ENCODE measurements at regions not wholly inside any gene's neighbourhood (a gene's known extent, or its start where the extent isn't known, plus 50 kb on each side); places are given as distances from the start of the nearest gene placed in this dataset.
"Not testable (repeated sequence)": the region's sequence is repeated elsewhere in the genome, so short reads cannot be mapped to it uniquely, and the experiment has no call there.

GRCh38 chr5:68049053-68049713 lies 166.4 kb upstream of the PIK3R1 start:
- CTCF ChIA-PET = no interaction called here
- DNase-seq (no peak), ATAC-seq (ENCODE audit: low read depth) (no peak)
- H3K27ac Mint-ChIP-seq = no peak overlapping the region
- intact Hi-C loops (cut with micrococcal nuclease) = loop anchor here (10.0 kb wide), 1 partner anchor 1044 kb away; no protein-coding TSS in a partner anchor
- no peaks in the 10 kb centered on the region for H3K36me3 Mint-ChIP-seq (ENCODE audit: low read depth)
- H3K27me3 Mint-ChIP-seq = peaks cover 2% of the 10 kb centered on the region
- H3K9me3 Mint-ChIP-seq = peaks cover 11% of the 10 kb centered on the region
- no peaks in the 10 kb centered on the region for H3K4me1 Mint-ChIP-seq
- TF ChIP-seq CTCF (IDR thresholded peaks at IDR 0.05) = no peak
- H3K4me3 Mint-ChIP-seq = no peak overlapping the region
- POLR2A ChIA-PET = no interaction called here

GRCh38 chr5:68048516-68048915 lies 167.0 kb upstream of the PIK3R1 start:
- Mint-ChIP-seq H3K4me3 (no peak overlapping the region), H3K36me3 (ENCODE audit: low read depth) (no peaks in the 10 kb centered on the region), H3K27me3 (peaks cover 2% of the 10 kb centered on the region), H3K27ac (no peak overlapping the region), H3K9me3 (peaks cover 11% of the 10 kb centered on the region), H3K4me1 (no peaks in the 10 kb centered on the region)
- CTCF ChIA-PET = no interaction called here
- ATAC-seq (ENCODE audit: low read depth) (no peak), DNase-seq (no peak)
- POLR2A ChIA-PET = no interaction called here
- TF ChIP-seq CTCF (IDR thresholded peaks at IDR 0.05) = no peak
- intact Hi-C loops (cut with micrococcal nuclease) = loop anchor here (10.0 kb wide), 1 partner anchor 1044 kb away; no protein-coding TSS in a partner anchor

DNA sequence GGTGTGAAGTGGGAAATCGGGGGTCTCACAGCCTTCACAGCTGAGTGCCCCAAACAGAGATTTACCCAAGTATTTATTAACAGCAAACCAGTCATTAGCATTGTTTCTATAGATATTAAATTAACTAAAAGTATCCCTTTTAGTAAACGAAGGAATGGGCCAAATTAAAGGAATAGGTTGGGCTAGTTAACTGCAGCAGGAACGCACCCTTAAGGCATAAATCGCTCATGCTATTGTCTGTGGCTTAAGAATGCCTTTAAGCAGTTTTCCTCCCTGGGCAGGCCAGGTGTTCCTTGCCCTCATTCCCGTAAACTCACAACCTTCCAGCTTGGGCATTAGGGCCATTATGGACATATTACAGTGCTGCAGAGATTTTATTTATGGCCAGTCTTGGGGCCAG lies 167.5 kb upstream of the PIK3R1 start:
- not testable (repeated sequence) for H3K36me3 Mint-ChIP-seq (ENCODE audit: low read depth); H3K27me3 Mint-ChIP-seq

DNA sequence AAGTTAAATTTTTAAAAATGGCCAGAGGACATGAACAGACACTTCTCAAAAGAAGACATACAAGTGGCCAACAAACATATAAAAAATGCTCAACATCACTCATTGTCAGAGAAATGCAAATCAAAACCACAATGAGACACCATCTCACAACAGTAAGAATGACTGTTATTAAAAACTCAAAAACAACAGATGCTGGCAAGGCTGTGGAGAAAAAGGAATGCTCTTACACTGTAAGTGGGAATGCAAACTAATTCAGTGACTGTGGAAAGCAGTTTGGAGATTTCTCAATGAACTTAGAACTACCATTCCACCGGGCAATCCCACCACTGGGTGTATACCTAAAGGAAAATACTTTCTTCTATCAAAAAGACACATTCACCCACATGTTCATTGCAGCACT lies 168.5 kb upstream of the PIK3R1 start:
- H3K36me3 Mint-ChIP-seq (ENCODE audit: low read depth) = no peaks in the 10 kb centered on the region
- H3K4me3 Mint-ChIP-seq = no peak overlapping the region
- peaks cover 2% of the 10 kb centered on the region for H3K27me3 Mint-ChIP-seq
- TF ChIP-seq CTCF (IDR thresholded peaks at IDR 0.05) = no peak
- ATAC-seq (ENCODE audit: low read depth) = no peak
- no peak overlapping the region for H3K27ac Mint-ChIP-seq
- DNase-seq = no peak
- intact Hi-C loops (cut with micrococcal nuclease) = loop anchor here (10.0 kb wide), 1 partner anchor 1042 kb away; no protein-coding TSS in a partner anchor
- ChIA-PET POLR2A (no interaction called here), CTCF (no interaction called here)
- H3K4me1 Mint-ChIP-seq = peaks cover 12% of the 10 kb centered on the region
- H3K9me3 Mint-ChIP-seq = peaks cover 11% of the 10 kb centered on the region

More for the DNA sequence above, 167.5 kb upstream of the PIK3R1 start:
- H3K27ac Mint-ChIP-seq; ATAC-seq (ENCODE audit: low read depth); DNase-seq; H3K4me3 Mint-ChIP-seq; POLR2A ChIA-PET; CTCF ChIA-PET; H3K4me1 Mint-ChIP-seq: not testable (repeated sequence)
- H3K9me3 Mint-ChIP-seq = peaks cover 11% of the 10 kb centered on the region
- intact Hi-C loops (cut with micrococcal nuclease) = loop anchor here (10.0 kb wide), 1 partner anchor 1043 kb away; no protein-coding TSS in a partner anchor

DNA sequence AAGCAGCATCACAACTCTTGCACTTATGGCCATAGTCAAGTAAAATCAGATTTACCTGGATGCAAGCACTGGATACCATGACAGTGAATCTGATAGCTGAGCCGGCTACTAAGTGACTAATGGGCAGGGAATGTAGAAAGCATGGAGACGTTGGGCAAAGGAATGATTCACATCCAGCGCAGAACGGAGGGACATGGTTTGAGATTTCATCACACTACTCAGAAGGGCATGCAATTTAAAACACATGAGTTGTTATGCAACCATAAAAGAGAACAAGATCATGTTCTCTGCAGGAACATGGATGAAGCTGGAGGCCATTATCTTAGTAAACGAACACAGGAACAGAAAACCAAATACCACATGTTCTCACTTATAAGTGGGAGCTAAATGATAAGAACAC lies 169.1 kb upstream of the PIK3R1 start:
- peaks cover 17% of the 10 kb centered on the region for H3K4me1 Mint-ChIP-seq
- H3K4me3 Mint-ChIP-seq = no peak overlapping the region
- TF ChIP-seq CTCF (IDR thresholded peaks at IDR 0.05) = no peak
- DNase-seq = no peak
- no peaks in the 10 kb centered on the region for H3K36me3 Mint-ChIP-seq (ENCODE audit: low read depth)
- H3K27ac Mint-ChIP-seq = no peak overlapping the region
- peaks cover 2% of the 10 kb centered on the region for H3K27me3 Mint-ChIP-seq
- peaks cover 11% of the 10 kb centered on the region for H3K9me3 Mint-ChIP-seq
- ATAC-seq (ENCODE audit: low read depth) = no peak
- ChIA-PET POLR2A (no interaction called here), CTCF (no interaction called here)
- intact Hi-C loops (cut with micrococcal nuclease) = loop anchor here (10.0 kb wide), 1 partner anchor 1042 kb away; no protein-coding TSS in a partner anchor

Data from activated B cell treated with CpG ODN at 0.5 μM for 24 hours (primary cell).